Type B pancreatic cell (in vitro differentiated cells): ENCODE measurements at regions not wholly inside any gene's neighbourhood (a gene's known extent, or its start where the extent isn't known, plus 50 kb on each side); places are given as distances from the start of the nearest gene placed in this dataset.

Experiments
- DNase-seq: peaks from one replicate; pipeline ENCODE4 v3.0.0; 2021; ENCODE audit warnings: mixed read lengths; ENCODE audit not compliant: unreplicated experiment; ENCODE audit errors: extremely low spot score
- H3K27ac Mint-ChIP-seq: 2 replicates; pipeline ENCODE4 v1.8.0; 2021; ENCODE audit warnings: mild to moderate bottlenecking, mixed read lengths
- H3K27me3 Mint-ChIP-seq: 2 replicates; pipeline ENCODE4 v1.8.0; 2021; ENCODE audit warnings: mixed read lengths
- H3K36me3 Mint-ChIP-seq: 2 replicates; pipeline ENCODE4 v1.8.0; 2021; ENCODE audit warnings: mixed read lengths
- H3K4me1 Mint-ChIP-seq: one replicate; pipeline ENCODE4 v1.8.0; 2021; ENCODE audit warnings: mixed read lengths; ENCODE audit not compliant: unreplicated experiment
- H3K4me3 Mint-ChIP-seq: 2 replicates; pipeline ENCODE4 v1.8.0; 2021; ENCODE audit warnings: mild to moderate bottlenecking, mixed read lengths
- H3K9me3 Mint-ChIP-seq: 2 replicates; pipeline ENCODE4 v1.8.0; 2021; ENCODE audit warnings: mixed read lengths
- CTCF ChIP-seq: fragments of 200-600 bp; sonication (generic); conservative IDR thresholded peaks from 2 replicates; pipeline ENCODE4 v1.5.0; 2021; ENCODE audit warnings: antibody characterized with exemption, mild to moderate bottlenecking

GRCh38 chr11:127816962-127817361 lies 770.4 kb downstream of the ETS1 start:
- no peaks in the 10 kb centered on the region for H3K36me3 Mint-ChIP-seq
- H3K4me3 Mint-ChIP-seq = no peak overlapping the region
- peaks cover 3% of the 10 kb centered on the region for H3K27me3 Mint-ChIP-seq
- H3K4me1 Mint-ChIP-seq = no peaks in the 10 kb centered on the region
- H3K27ac Mint-ChIP-seq = no peak overlapping the region
- no peak for DNase-seq
- no peaks in the 10 kb centered on the region for H3K9me3 Mint-ChIP-seq
- no peak for TF ChIP-seq CTCF

- no peak overlapping the region for H3K27ac Mint-ChIP-seq
- H3K4me1 Mint-ChIP-seq = no peaks in the 10 kb centered on the region
- H3K36me3 Mint-ChIP-seq = no peaks in the 10 kb centered on the region
- peaks cover 3% of the 10 kb centered on the region for H3K27me3 Mint-ChIP-seq
- no peak for TF ChIP-seq CTCF
- H3K4me3 Mint-ChIP-seq = no peak overlapping the region
- no peaks in the 10 kb centered on the region for H3K9me3 Mint-ChIP-seq
- DNase-seq = no peak
Observed at GRCh38 chr11:127815331-127815730, 772.0 kb downstream of the ETS1 start.

- H3K27ac Mint-ChIP-seq = no peak overlapping the region
- H3K36me3 Mint-ChIP-seq = no peaks in the 10 kb centered on the region
- peaks cover 21% of the 10 kb centered on the region for H3K4me1 Mint-ChIP-seq
- no peak for DNase-seq
- H3K4me3 Mint-ChIP-seq = no peak overlapping the region
- H3K27me3 Mint-ChIP-seq = no peaks in the 10 kb centered on the region
- no peak for TF ChIP-seq CTCF
- no peaks in the 10 kb centered on the region for H3K9me3 Mint-ChIP-seq
Observed at GRCh38 chr11:127806501-127806900, 780.9 kb downstream of the ETS1 start.

GRCh38 chr11:127805771-127806170 lies 781.6 kb downstream of the ETS1 start:
- no peak overlapping the region for H3K27ac Mint-ChIP-seq
- no peaks in the 10 kb centered on the region for H3K36me3 Mint-ChIP-seq
- no peaks in the 10 kb centered on the region for H3K9me3 Mint-ChIP-seq
- DNase-seq = no peak
- H3K4me1 Mint-ChIP-seq = peaks cover 21% of the 10 kb centered on the region
- no peaks in the 10 kb centered on the region for H3K27me3 Mint-ChIP-seq
- H3K4me3 Mint-ChIP-seq = no peak overlapping the region
- TF ChIP-seq CTCF = no peak

- no peaks in the 10 kb centered on the region for H3K27me3 Mint-ChIP-seq
- no peak overlapping the region for H3K4me3 Mint-ChIP-seq
- DNase-seq = no peak
- no peaks in the 10 kb centered on the region for H3K36me3 Mint-ChIP-seq
- H3K4me1 Mint-ChIP-seq = peaks cover 21% of the 10 kb centered on the region
- H3K27ac Mint-ChIP-seq = no peak overlapping the region
- H3K9me3 Mint-ChIP-seq = no peaks in the 10 kb centered on the region
- no peak for TF ChIP-seq CTCF
Observed at GRCh38 chr11:127804747-127805400, 782.5 kb downstream of the ETS1 start.

GRCh38 chr11:127803755-127804154 lies 783.6 kb downstream of the ETS1 start:
- Mint-ChIP-seq H3K4me1 (peaks cover 21% of the 10 kb centered on the region), H3K27me3 (no peaks in the 10 kb centered on the region), H3K36me3 (no peaks in the 10 kb centered on the region), H3K27ac (no peak overlapping the region), H3K9me3 (no peaks in the 10 kb centered on the region), H3K4me3 (no peak overlapping the region)
- DNase-seq = no peak
- TF ChIP-seq CTCF = no peak
